Gastrocnemius medialis (tissue), 4 donors: ENCODE measurements at regions not wholly inside any gene's neighbourhood (a gene's known extent, or its start where the extent isn't known, plus 50 kb on each side); places are given as distances from the start of the nearest gene placed in this dataset.

Experiments
- ATAC-seq, 2 donors: fragments of 150-250 bp; one replicate each; pipeline ENCODE4 v1.9.1; 2016
- DNase-seq, 2 donors: peaks; one replicate each; pipeline ENCODE4 v3.0.0-alpha.2; 2019
- H3K27ac ChIP-seq, 4 donors: fragments of 200-600 bp; sonication (generic); 1 replicate in 1 of 4; 2 replicates in 3 of 4; pipeline ENCODE4 v1.5.1; 2016 to 2018; ENCODE audit warnings: mild to moderate bottlenecking in 2 of 4, moderate library complexity in 1 of 4
- H3K27me3 ChIP-seq, 3 donors: fragments of 200-600 bp; sonication (generic) in 2 of 3; 1 replicate in 1 of 3; 2 replicates in 2 of 3; pipeline versions ENCODE4 v1.5.1 to v1.6.0; 2016 to 2019; ENCODE audit warnings: mild to moderate bottlenecking in 1 of 3, moderate library complexity in 1 of 3
- H3K36me3 ChIP-seq, 2 donors: fragments of 200-600 bp; sonication (generic) in 1 of 2; one replicate each; pipeline ENCODE4 v1.5.1; 2017 to 2018
- H3K4me1 ChIP-seq, 2 donors: fragments of 200-600 bp; sonication (generic) in 1 of 2; one replicate each; pipeline ENCODE4 v1.5.1; 2016 to 2017; ENCODE audit warnings: mild to moderate bottlenecking in 2 of 2
- H3K4me3 ChIP-seq, 4 donors: fragments of 200-600 bp; sonication (generic) in 3 of 4; 1 replicate in 1 of 4; 2 replicates in 3 of 4; pipeline ENCODE4 v1.5.1; 2016 to 2019; ENCODE audit warnings: mild to moderate bottlenecking in 2 of 4
- H3K9me3 ChIP-seq, 3 donors: fragments of 200-600 bp; sonication (generic) in 2 of 3; 1 replicate in 1 of 3; 2 replicates in 2 of 3; pipeline ENCODE4 v1.5.1; 2016 to 2019
- CTCF ChIP-seq, 5 experiments: fragments of 450-650 bp in 3 of 5; fragments of 200-600 bp in 2 of 5; sonication (generic) in 2 of 5; IDR thresholded peaks in 4 of 5; conservative IDR thresholded peaks in 1 of 5; 1 replicate in 4 of 5; 2 replicates in 1 of 5; pipeline ENCODE4 v1.5.1; 2016 to 2019; ENCODE audit warnings: antibody characterized with exemption in 5 of 5, mild to moderate bottlenecking in 3 of 5, moderate library complexity in 3 of 5
- POLR2A ChIP-seq, 2 donors: fragments of 450-650 bp; IDR thresholded peaks; one replicate each; pipeline ENCODE4 v1.6.1; 2017; ENCODE audit warnings: antibody characterized with exemption in 2 of 2, mild to moderate bottlenecking in 2 of 2, moderate library complexity in 2 of 2
- in situ Hi-C, 4 donors: fragments of 200-750 bp; cut with MboI; loops; one replicate each; pipeline versions ENCODE4 v1.15.0 to v1.8.0; 2017; ENCODE audit warnings: low sequenced_read_pairs in 4 of 4
- intact Hi-C: fragments of 100-400 bp; cut with DNase I; formaldehyde crosslinking; loops from one replicate; pipeline ENCODE4 v1.15.1; 2023; ENCODE audit warnings: low total_unique reads

DNA sequence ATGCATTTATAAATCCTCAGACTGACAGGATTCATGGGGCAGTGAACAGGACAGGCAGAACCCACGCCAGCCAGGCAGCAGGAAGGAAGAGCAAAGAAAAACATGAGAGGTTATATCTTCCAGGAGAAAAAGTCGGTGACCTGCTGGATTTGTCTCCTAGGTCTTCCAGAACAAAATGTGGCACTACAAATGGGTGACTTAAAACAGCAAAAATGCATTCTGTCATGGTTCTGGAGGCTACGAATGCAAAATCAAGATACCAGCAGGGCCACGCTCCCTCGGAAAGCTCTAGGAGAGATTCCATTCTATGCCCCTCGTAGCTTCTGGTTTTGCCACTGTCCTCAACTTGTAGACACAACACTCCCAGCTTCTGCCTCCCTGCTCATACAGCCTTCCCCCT is 63.4 kb downstream of the PSMG1 start:
- intact Hi-C loops, result no loop called here
- in situ Hi-C loops, result loop anchor here in 3 of 4 donors (10.0 to 25.0 kb wide), 3 partner anchors 108 to 385 kb away; partner anchors contain the start of gene ETS2 (in 3 of the 3)
- H3K27ac ChIP-seq, result no peak overlapping the region

DNA sequence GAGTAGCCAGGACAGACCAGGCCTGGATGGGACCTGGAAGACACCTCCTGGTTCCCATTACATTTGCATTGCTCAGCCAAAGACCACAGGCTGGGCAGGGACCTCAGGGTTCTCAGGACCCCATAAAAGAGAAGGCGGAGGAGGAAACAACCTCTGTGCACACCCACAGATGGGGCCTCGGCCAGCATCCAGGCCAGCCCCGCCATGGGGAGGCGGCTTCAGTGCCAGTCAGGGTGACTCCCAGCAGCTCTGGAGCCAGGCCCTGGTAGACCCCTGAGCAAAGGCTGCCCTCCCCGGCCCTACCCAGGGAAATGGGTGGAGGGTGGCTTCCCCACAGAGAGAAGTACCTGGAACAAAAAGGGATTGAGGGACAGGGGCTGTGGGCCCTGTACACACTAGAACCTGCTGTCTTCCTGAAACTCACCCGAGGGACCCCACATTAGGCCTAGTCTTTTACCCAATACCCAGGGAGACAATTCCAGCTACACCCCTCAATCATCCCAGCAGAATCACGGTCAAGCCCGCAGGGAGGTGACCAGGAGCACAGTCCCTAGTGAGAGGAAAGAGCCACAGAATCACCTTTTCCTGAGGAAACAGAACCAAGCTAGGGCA is 64.5 kb downstream of the PSMG1 start:
- Histone ChIP-seq H3K27me3 (no peaks in the 10 kb centered on the region), H3K4me1 (peaks cover 15 to 20% of the 10 kb centered on the region in 2 donors), H3K4me3 (no peak overlapping the region), H3K9me3 (no peaks in the 10 kb centered on the region), H3K36me3 (no peaks in the 10 kb centered on the region), H3K27ac (no peak overlapping the region)
- intact Hi-C loops, result no loop called here
- ATAC-seq, result no peak
- TF ChIP-seq CTCF (IDR thresholded peaks at IDR 0.05 in 4 of 5, conservative IDR thresholded peaks at IDR 0.05 in 1 of 5) (no peak), POLR2A (IDR thresholded peaks at IDR 0.05) (no peak)
- DNase-seq, result no peak
- in situ Hi-C loops, result loop anchor here in 1 of 4 donors (25.0 kb wide), 1 partner anchor 106 kb away; no protein-coding TSS in a partner anchor

More for the DNA sequence above, 63.4 kb downstream of the PSMG1 start:
- Histone ChIP-seq H3K36me3 (no peaks in the 10 kb centered on the region), H3K4me3 (no peak overlapping the region), H3K9me3 (no peaks in the 10 kb centered on the region), H3K27me3 (no peaks in the 10 kb centered on the region), H3K4me1 (peaks cover 11 to 15% of the 10 kb centered on the region in 2 donors)
- no peak for TF ChIP-seq CTCF (IDR thresholded peaks at IDR 0.05 in 4 of 5, conservative IDR thresholded peaks at IDR 0.05 in 1 of 5)
- TF ChIP-seq POLR2A (IDR thresholded peaks at IDR 0.05), result no peak
- ATAC-seq (no peak), DNase-seq (no peak)

GRCh38 chr21:39118061-39118460 is 65.2 kb downstream of the PSMG1 start:
- TF ChIP-seq POLR2A (IDR thresholded peaks at IDR 0.05) (no peak), CTCF (IDR thresholded peaks at IDR 0.05 in 4 of 5, conservative IDR thresholded peaks at IDR 0.05 in 1 of 5) (no peak)
- Histone ChIP-seq H3K9me3 (no peaks in the 10 kb centered on the region), H3K27ac (no peak overlapping the region), H3K4me3 (no peak overlapping the region), H3K4me1 (peaks cover 15 to 20% of the 10 kb centered on the region in 2 donors), H3K36me3 (no peaks in the 10 kb centered on the region), H3K27me3 (no peaks in the 10 kb centered on the region)
- intact Hi-C loops (no loop called here), in situ Hi-C loops (loop anchor here in 1 of 4 donors (25.0 kb wide), 1 partner anchor 106 kb away; no protein-coding TSS in a partner anchor)
- no peak for ATAC-seq
- DNase-seq, result no peak

DNA sequence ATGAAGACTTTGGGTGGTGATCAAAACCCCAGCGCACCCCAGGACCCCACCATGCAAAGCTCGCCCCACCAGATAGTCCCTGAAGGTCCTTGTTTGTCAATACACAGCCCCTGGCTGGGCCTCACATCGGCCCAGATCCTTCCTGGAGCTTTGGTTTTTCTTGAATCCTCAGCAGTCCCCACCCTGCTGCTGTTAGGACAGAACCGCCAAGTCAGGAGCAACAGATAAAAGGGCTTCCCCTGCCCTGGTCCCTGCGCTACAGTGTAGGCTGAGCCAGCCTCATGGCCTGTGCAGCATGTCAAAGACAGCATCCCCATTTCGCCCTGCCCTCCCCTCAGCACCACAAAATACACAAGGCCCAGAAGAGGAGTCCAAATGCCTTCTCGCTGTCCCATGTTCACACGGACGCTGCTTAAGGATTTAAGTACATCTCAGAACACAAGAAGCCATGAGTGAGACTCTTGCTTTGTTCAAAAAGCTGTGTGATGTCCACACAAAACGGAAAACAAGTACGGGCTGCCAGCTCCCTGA is 65.7 kb downstream of the PSMG1 start:
- Histone ChIP-seq H3K4me3 (no peak overlapping the region), H3K27me3 (no peaks in the 10 kb centered on the region), H3K4me1 (peaks cover 14 to 20% of the 10 kb centered on the region in 2 donors), H3K9me3 (no peaks in the 10 kb centered on the region), H3K36me3 (no peaks in the 10 kb centered on the region), H3K27ac (no peak overlapping the region)
- in situ Hi-C loops (loop anchor here in 1 of 4 donors (25.0 kb wide), 1 partner anchor 105 kb away; no protein-coding TSS in a partner anchor), intact Hi-C loops (no loop called here)
- TF ChIP-seq CTCF (IDR thresholded peaks at IDR 0.05 in 4 of 5, conservative IDR thresholded peaks at IDR 0.05 in 1 of 5) (no peak), POLR2A (IDR thresholded peaks at IDR 0.05) (no peak)
- ATAC-seq, result no peak
- DNase-seq, result no peak
